Loucy (cell line): ENCODE measurements at regions not wholly inside any gene's neighbourhood (a gene's known extent, or its start where the extent isn't known, plus 50 kb on each side); places are given as distances from the start of the nearest gene placed in this dataset.

Experiments
- CTCF ChIP-seq: fragments of 200-600 bp; sonication (generic); conservative IDR thresholded peaks from 2 replicates; pipeline ENCODE4 v1.5.1; 2014; ENCODE audit warnings: mild to moderate bottlenecking, antibody characterized with exemption, low read length
- EZH2phosphoT487 ChIP-seq: fragments of 200-600 bp; IDR thresholded peaks from 2 replicates; pipeline ENCODE4 v1.6.1; 2018; ENCODE audit warnings: antibody characterized with exemption, mild to moderate bottlenecking, moderate library complexity, borderline replicate concordance

GRCh38 chr2:180743401-180743800 is 237.0 kb upstream of the UBE2E3 start:
- TF ChIP-seq CTCF (no peak), EZH2phosphoT487 (no peak)
